Fibroblast of pulmonary artery (primary cell): ENCODE measurements at regions not wholly inside any gene's neighbourhood (a gene's known extent, or its start where the extent isn't known, plus 50 kb on each side); places are given as distances from the start of the nearest gene placed in this dataset.

Experiments
- DNase-seq: peaks from one replicate; pipeline ENCODE4 v3.0.0-alpha.2; 2010; ENCODE audit warnings: low read depth
- H3K4me3 ChIP-seq: replicated peaks from 2 replicates; pipeline ENCODE4 v1.5.1; 2011; ENCODE audit warnings: low read depth, mild to moderate bottlenecking, control low read depth, low read length, moderate library complexity
- TF ChIP-seq, protein P1 (sequence below): IDR thresholded peaks from 2 replicates; pipeline ENCODE4 v1.5.1; 2011; ENCODE audit warnings: mild to moderate bottlenecking, control low read depth, low read length, inconsistent platforms; ENCODE audit errors: missing control alignments

GRCh38 chr13:79860791-79861190 lies 379.8 kb downstream of the NDFIP2 start:
- no peak overlapping the region for H3K4me3 ChIP-seq
- DNase-seq = no peak
- TF ChIP-seq, protein P1, sequence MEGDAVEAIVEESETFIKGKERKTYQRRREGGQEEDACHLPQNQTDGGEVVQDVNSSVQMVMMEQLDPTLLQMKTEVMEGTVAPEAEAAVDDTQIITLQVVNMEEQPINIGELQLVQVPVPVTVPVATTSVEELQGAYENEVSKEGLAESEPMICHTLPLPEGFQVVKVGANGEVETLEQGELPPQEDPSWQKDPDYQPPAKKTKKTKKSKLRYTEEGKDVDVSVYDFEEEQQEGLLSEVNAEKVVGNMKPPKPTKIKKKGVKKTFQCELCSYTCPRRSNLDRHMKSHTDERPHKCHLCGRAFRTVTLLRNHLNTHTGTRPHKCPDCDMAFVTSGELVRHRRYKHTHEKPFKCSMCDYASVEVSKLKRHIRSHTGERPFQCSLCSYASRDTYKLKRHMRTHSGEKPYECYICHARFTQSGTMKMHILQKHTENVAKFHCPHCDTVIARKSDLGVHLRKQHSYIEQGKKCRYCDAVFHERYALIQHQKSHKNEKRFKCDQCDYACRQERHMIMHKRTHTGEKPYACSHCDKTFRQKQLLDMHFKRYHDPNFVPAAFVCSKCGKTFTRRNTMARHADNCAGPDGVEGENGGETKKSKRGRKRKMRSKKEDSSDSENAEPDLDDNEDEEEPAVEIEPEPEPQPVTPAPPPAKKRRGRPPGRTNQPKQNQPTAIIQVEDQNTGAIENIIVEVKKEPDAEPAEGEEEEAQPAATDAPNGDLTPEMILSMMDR = no peak

- TF ChIP-seq, protein P1 = no peak
- DNase-seq = no peak
- H3K4me3 ChIP-seq = no peak overlapping the region
Measured at GRCh38 chr13:79859756-79860155, 378.8 kb downstream of the NDFIP2 start.

- no peak overlapping the region for H3K4me3 ChIP-seq
- TF ChIP-seq, protein P1 = no peak
- no peak for DNase-seq
Measured at GRCh38 chr13:79853251-79853650, 372.3 kb downstream of the NDFIP2 start.

DNA sequence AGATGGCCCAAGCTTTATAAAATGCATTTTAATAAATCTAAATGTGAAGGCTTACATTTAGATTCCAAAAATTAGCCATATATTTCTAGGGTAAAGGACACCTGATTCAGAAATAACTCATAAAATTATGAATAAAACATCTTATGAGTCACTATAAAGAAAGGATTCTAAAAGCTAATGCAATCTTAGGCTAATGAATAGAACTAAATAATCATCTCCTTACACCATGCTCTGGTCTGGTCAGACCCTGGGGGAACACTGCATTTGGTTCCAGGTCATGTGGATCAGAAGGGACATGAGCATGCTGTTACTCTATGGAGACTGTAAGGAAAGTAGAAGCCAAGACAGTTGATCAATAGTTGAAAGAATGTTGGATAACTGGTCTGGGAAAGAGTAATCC lies 370.4 kb downstream of the NDFIP2 start:
- TF ChIP-seq, protein P1 = no peak
- no peak for DNase-seq
- no peak overlapping the region for H3K4me3 ChIP-seq

- no peak for DNase-seq
- TF ChIP-seq, protein P1 = no peak
- no peak overlapping the region for H3K4me3 ChIP-seq
Measured at GRCh38 chr13:79847882-79848592, 367.1 kb downstream of the NDFIP2 start.

DNA sequence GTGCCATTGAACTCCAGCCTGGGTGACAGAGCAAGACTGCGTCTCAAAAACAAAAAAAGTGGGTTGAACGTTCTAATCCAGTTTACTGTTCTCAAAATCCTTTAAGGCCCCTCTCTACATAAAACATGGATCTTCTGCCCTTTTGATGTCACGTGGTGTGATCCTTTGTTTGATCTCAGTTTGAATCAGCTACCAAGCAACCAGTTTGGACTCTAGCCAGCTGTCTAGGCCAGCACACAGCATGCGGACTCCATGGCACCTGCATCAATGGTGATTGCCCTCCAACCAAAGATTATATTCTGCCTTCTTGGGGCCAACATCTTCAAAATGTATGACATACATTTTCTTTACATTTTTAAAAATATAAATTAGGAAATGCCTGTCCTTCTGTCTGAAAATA lies 365.4 kb downstream of the NDFIP2 start:
- H3K4me3 ChIP-seq = no peak overlapping the region
- TF ChIP-seq, protein P1 = no peak
- DNase-seq = no peak
